AG04450 (cell line): ENCODE measurements at regions not wholly inside any gene's neighbourhood (a gene's known extent, or its start where the extent isn't known, plus 50 kb on each side); places are given as distances from the start of the nearest gene placed in this dataset.
"Not testable (repeated sequence)": the region's sequence is repeated elsewhere in the genome, so short reads cannot be mapped to it uniquely, and the experiment has no call there.

ENCODE experiments used
- CTCF ChIA-PET: fragments of 300-600, 350-600 bp; formaldehyde crosslinking; extraction: SDS; loops from one replicate; lab custom pipeline; 2022; ENCODE audit warnings: antibody characterized with exemption, inconsistent platforms; lab: Charles Lee
- POLR2A ChIA-PET: fragments of 350-600 bp; formaldehyde crosslinking; extraction: SDS; loops from one replicate; lab custom pipeline; 2021; ENCODE audit warnings: antibody characterized with exemption, inconsistent platforms; lab: Yijun Ruan, JAX
- DNase-seq: peaks from one replicate; pipeline ENCODE4 v3.0.0-alpha.2; 2011; ENCODE audit warnings: low read depth, low spot score
- H3K27ac ChIP-seq: one replicate; pipeline ENCODE4 v1.5.1; 2012; ENCODE audit warnings: low read depth, low read length, control low read depth
- H3K27me3 ChIP-seq: one replicate; pipeline ENCODE4 v1.6.0; 2012; ENCODE audit warnings: low read length; ENCODE audit not compliant: control insufficient read depth, insufficient read depth
- H3K4me3 ChIP-seq: 2 replicates; pipeline ENCODE4 v1.5.1; 2011; ENCODE audit warnings: mild to moderate bottlenecking, low read depth, low read length, control low read depth
- H3K9me3 ChIP-seq: 2 replicates; pipeline ENCODE4 v1.5.1; 2012; ENCODE audit warnings: low read length; ENCODE audit not compliant: control insufficient read depth, insufficient read depth
- CTCF ChIP-seq: IDR thresholded peaks from 2 replicates; pipeline ENCODE4 v1.5.1; 2011; ENCODE audit warnings: low read depth, low read length, control low read depth, inconsistent platforms

DNA sequence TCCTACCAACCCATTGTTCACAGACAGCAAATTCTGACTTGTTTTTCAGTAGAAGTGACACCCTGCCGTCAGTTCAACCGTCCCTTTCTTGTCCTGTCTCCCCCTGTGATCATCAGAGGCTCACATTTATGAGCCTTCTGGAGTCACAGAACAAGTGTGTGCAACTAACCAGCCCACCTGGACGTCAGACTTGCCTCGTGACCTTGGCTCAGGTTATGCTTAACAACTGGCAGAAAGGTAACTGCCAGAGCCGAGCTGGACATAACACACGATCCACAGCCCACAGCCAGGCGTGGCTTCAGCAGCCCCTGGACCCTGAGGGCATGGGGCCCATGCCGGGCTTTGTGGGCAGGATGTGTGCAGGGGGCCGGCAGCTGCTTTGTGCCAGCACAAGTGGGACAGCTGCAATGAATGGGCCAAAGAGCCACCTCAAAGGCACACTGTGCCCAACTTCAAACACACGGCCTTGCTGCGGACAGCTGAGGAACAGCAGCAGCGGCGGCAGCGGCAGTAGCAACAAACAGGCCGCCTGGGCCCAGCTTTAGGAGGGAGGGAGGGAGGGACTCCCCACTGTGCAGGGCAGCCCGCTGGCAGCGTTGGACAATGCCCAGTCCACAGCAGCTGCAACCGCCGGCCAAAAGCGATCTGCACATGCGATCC, 103.9 kb downstream of the ZBTB18 start:
- ChIA-PET POLR2A (no interaction called here), CTCF (no interaction called here)
- Histone ChIP-seq H3K27me3 (no peaks in the 10 kb centered on the region), H3K9me3 (peaks cover 4% of the 10 kb centered on the region; the same call in 1 of the 2 replicates), H3K27ac (no peak overlapping the region), H3K4me3 (no peak overlapping the region)
- no peak for DNase-seq
- TF ChIP-seq CTCF, result no peak

DNA sequence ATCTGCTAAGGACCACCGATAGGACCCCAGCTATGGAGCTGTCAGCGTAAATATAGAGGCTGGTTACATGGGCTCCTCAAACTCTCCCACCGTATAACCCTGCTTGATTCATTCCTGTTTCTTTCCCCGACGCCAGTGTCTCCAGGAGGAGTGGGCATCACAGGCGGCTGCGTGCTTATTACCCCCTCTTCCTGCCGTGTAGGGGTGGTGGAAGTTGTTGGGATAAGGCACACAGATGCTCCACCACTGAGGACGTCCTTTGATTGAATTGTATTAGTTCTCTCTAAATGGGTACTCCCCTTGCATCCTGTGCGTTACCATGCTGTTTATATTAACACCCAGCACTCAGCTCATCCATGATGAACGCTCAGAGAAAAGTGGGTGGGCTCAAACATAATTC, 104.6 kb downstream of the ZBTB18 start:
- Histone ChIP-seq H3K9me3 (peaks cover 4% of the 10 kb centered on the region; the same call in 1 of the 2 replicates), H3K27me3 (no peaks in the 10 kb centered on the region), H3K4me3 (no peak overlapping the region), H3K27ac (no peak overlapping the region)
- no peak for DNase-seq
- ChIA-PET POLR2A (no interaction called here), CTCF (no interaction called here)
- no peak for TF ChIP-seq CTCF

DNA sequence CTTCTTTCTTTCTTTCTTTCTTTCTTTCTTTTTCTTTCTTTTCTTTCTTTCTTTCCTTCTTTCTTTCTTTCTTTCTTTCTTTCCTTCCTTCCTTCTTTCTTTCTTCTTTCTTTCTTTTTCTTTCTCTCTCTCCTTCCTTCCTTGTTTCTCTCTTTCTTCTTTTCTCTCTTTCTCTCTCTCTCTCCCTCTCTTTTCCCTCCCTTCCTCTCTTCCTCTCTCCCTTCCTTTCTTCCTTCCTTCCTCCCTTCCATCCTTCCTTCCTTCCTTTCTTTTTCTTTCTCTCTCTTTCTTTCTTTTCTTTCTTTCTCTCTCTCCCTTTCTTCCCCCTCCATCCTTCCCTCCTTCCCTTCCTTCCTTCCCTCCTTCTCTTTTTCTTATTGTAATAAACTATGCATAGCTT, 105.5 kb downstream of the ZBTB18 start:
- POLR2A ChIA-PET, CTCF ChIA-PET, DNase-seq, H3K27me3 ChIP-seq, H3K27ac ChIP-seq, H3K4me3 ChIP-seq, H3K9me3 ChIP-seq: not testable (repeated sequence)

GRCh38 chr1:244157731-244158438, 106.8 kb downstream of the ZBTB18 start:
- Histone ChIP-seq H3K27me3 (no peaks in the 10 kb centered on the region), H3K4me3 (no peak overlapping the region), H3K9me3 (peaks cover 4% of the 10 kb centered on the region; the same call in 1 of the 2 replicates), H3K27ac (no peak overlapping the region)
- ChIA-PET CTCF (no interaction called here), POLR2A (no interaction called here)
- no peak for TF ChIP-seq CTCF
- no peak for DNase-seq

GRCh38 chr1:244159646-244160045, 108.6 kb downstream of the ZBTB18 start:
- no peaks in the 10 kb centered on the region for H3K27me3 ChIP-seq
- peaks cover 4% of the 10 kb centered on the region; the same call in 1 of the 2 replicates for H3K9me3 ChIP-seq
- no peak for TF ChIP-seq CTCF
- no peak for DNase-seq
- no peak overlapping the region for H3K4me3 ChIP-seq
- ChIA-PET CTCF (no interaction called here), POLR2A (no interaction called here)
- no peak overlapping the region for H3K27ac ChIP-seq
